Activated T-cell treated with anti-CD3 and anti-CD28 coated beads for 48 hours (primary cell): ENCODE measurements at regions not wholly inside any gene's neighbourhood (a gene's known extent, or its start where the extent isn't known, plus 50 kb on each side); places are given as distances from the start of the nearest gene placed in this dataset.

Experiments used
- DNase-seq: peaks from one replicate; pipeline ENCODE4 v3.0.0-alpha.2; 2020; ENCODE audit warnings: low read depth

DNA sequence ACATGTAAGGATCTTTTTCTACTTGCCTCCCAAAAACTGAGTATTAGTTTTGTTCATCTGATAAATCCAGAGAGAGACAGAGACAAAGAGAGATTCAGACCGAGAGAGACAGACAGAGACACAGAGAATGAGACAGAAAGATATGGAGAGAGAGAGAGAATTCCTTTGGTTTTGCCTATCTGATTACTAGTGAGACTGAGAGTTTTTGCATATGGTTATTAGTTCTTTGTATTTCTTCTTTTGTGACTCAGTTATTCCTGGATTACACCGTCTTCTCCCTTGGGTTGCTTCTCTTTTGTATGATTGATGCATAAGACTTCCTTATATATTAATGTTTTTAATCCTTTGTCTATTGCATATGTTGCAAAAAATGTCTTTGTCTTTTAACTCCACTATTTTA, 91.2 kb upstream of the SPATA31C2 start:
- DNase-seq: no peak

DNA sequence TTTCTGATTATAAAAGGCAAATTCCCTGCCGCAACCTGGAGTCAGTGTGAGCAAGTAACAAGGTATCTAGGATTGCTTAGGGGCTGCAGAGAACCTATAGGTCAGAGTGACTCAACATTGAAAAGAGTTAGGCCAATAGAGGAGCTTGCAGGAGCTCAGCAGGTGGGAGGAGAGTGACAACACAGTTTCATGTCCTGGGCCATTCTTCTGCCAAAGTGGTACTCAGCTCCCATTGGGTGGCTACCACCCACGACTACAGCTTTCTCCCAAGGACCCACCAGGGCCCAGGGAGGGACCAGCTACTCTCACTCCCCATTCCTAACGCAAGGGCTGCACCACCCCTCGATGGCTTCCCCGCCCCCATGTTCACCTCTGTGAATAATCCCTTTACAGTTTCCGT, 86.7 kb upstream of the SPATA31C2 start:
- DNase-seq: no peak

DNA sequence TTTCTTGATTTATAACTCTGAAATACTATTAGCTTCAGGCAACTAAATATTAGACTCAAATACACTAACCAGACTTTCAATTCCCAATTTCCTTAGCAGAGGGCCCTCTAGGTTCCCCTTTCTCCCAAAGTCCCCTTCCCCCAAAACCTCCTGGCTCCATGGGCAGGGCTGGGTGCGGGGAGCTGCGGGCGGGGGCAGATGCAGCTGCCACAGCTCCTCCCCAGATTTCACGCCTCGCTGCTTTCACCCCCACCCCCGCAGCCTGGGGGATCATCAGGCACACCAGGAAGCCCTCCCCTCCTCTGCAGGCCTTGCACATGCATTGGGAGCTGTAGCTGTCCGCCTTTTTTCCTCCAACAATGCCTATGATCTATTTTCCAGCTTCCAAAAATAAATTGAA, 82.8 kb upstream of the SPATA31C2 start:
- no peak for DNase-seq

DNA sequence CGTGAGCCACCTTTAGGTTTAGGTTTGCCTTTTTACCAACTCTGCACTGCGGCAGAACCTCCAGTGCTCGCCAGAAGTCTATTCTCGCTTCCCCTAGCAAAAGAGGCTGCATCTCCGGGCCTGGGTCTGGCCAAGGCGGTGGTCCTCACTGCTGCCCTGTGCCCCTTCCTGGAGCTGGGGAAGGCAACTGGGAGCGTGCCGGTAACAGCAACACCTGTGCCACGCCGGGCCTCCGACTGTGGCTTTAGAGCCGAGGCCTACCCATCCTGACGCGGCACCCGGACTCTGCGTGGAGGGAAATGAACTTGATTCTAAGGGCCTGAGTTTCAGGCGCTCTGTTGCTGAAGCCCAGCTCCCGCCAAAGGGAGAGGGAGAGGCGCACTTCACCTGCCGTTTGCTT, 82.4 kb upstream of the SPATA31C2 start:
- DNase-seq: no peak

DNA sequence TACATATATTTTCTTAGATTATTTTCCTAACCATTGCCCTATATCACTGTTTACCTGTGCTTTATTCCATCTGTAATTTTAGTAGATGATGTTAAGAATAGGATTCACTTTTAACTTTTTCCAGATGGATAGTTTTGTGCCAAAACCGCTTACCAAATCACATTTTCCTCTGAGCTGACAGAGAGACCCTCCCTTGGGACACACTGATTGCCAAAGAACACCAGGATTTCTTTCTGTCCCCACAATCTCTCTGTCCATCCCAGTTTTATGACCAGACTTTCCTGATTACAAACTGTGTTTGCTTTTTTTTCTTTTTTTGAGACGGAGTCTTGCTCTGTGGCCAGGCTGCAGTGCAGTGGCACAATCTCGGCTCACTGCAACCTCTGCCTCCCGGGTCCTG, 81.3 kb upstream of the SPATA31C2 start:
- no peak for DNase-seq

DNA sequence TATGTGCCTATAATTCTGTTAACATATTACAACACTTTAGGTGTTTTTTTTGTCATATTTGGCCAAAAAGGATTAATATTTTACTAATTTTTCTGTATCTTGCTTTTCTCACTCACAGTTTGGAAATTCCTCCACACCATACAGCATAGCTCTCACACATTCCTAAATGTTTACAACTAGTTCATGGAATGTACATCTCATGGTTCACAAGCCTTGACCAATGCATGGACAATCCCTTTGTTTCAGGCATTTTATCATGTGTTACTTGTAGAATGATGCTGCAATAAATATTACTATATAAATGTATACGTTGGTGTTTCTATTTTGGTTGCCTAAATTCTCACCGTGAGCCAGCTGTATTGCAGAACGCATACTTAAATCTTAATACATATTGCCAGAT, 80.5 kb upstream of the SPATA31C2 start:
- no peak for DNase-seq

DNA sequence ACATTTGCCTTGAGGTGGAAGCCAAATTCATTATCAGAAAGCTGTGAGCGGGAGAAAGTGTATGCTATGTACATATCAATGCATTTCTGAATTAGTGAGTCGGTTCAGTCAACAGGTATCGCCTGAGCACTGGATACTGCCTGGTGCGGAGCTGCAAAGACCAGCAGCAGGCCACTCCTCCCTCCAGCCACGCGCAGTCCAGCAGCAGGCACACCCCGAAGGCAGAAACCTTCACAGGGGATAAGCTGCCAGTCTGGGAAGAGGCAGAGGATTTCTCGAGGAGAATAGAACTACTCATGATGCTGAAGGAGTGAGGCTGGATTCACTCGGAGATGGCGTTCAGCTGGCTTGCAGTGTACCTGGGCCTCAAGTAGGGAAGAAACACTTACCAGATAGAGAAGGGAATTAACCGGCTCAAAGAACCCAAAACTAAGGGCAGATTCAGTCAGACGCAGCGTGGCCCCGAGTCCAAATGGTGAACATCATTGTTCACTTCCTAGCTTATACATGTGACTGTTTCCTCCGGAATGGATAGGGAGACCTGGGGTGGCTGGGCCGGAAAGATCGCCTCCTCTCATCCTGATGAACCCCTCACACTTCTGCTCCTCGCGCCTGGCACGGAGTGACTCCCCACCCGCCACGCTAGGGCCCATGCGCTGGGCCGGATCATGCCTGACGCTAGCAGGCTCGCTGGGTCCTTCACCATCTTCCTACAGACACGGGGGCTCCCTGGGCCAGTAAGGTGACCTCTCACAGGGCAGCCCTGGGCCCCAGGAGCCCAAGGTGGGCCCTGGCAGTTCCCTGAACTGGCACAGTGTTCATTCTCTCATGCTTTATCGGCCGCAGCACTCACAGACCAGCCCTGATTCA, 78.1 kb upstream of the SPATA31C2 start:
- no peak for DNase-seq

DNA sequence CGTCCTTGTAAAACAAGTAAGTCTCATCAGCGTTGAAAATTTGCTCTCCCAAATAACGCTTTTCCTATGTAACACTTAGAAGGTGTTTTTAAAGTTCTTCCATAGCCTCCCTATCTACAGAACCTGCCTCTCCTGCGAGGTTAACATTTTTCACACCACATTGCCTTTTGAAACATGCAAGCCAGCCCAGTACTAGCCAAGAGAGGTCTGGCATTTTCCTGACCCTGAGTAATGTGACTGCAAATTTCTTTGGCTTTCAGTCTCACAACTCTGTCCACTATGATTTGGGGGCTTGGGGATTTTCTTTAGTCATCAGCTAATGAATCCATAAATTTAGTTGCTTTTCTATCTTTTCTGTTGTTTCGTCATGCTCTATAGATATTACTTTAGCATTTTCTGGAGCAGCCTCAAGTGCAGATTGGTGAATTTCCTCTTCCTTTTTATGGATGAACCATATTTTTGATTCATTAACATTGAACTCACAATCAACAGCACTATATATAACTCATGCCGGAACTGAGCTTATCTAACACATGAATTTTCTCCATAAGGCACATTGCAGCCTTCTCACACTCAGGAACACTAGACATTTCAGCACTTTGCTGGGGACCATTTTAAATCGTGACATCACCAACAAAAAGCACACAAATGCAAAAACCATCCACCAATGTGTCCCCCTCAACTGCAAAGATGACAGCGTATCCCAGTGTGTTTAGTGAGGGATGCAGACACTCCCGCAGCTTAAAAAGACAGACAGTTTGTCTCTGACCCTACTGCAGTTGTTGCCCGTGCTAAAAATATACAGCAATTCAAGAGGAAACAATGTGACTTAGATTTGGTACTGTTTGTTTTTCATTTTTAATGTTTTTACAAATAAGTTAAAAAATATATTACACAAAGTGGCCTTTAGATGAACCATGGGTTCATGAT, 77.2 kb upstream of the SPATA31C2 start:
- DNase-seq: no peak

DNA sequence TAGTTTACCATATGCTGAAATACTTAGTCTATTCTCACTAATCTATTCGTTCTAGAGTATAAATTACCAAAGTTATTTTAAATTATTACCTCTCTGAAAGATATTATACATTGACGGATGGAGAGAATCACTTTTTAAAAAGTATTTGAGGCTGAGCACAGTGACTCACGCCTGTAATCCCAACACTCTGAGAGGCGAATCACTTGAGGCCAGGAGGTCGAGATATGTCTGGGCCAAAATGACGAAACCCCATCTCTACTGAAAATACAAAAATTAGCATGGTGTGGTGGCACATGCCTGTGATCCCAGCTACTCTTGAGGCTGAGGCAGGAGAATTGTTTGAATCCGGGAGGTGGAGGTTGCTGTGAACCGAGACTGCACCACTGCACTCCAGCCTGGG, 64.0 kb upstream of the SPATA31C2 start:
- no peak for DNase-seq

DNA sequence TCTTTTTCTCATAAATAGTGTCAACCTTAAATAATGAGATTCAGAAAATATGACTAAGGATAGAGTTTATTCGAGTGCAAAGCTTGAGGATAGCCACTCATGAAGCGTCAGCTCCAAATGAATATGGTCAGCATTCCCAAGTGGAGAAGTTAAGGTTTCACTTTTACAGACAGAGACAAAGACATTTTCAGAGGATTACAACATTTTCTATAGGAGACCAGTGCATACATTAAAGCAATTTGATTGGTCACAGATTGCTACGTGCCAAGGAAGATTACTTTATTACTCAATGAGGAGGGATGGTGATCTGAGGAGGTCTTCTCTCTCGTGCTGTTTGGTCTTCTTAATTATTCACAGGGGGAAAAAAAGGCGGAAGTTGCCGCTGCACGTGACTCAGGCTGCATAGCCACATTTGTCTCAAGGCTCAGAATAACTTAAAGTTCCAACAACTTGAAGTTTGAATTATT, 60.1 kb upstream of the SPATA31C2 start:
- no peak for DNase-seq

DNA sequence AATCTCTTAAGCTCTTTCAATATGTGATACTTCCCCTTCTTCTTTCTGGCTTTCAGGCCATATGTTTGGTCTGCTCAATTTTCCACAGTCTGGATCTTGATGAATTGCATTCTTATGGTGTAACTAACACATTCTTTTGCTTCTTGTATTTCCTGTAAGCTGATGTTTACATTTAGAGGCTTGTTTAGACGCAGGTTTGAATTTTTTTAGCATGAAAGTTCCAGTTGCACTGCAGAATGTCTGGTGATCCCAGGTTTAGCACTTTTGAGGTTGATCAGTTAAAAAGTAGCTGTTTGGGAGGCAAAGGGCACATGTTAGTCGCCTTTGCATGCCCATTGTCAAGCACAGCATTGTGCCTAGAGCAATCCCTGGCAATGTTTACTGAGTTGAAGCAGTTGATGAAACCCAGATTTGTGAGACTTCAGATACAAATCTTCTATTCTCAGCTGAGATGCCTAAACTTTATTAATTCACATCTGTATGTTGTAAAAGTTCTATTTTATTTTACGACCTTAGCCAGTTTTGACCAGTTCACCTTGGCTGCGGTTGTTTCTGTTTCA, 59.6 kb upstream of the SPATA31C2 start:
- no peak for DNase-seq

DNA sequence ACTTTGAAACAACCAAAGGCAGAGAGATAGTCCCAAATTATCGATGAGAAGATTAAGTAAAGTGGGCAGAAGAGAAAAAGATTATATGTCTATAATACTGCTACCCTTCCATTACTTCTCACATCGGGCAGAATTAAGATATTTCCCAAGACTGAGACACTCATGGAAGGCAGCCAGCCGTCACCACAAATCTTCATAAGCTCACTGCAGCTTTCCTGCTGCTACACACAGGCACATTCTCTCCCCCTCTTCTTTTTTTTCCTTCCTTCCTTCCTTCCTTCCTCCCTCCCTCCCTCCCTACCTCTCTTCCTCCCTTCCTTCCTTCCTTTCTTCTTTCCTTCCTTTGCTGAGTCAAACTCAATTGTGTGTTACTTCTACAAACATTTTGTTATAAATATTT, 58.7 kb upstream of the SPATA31C2 start:
- DNase-seq: no peak

DNA sequence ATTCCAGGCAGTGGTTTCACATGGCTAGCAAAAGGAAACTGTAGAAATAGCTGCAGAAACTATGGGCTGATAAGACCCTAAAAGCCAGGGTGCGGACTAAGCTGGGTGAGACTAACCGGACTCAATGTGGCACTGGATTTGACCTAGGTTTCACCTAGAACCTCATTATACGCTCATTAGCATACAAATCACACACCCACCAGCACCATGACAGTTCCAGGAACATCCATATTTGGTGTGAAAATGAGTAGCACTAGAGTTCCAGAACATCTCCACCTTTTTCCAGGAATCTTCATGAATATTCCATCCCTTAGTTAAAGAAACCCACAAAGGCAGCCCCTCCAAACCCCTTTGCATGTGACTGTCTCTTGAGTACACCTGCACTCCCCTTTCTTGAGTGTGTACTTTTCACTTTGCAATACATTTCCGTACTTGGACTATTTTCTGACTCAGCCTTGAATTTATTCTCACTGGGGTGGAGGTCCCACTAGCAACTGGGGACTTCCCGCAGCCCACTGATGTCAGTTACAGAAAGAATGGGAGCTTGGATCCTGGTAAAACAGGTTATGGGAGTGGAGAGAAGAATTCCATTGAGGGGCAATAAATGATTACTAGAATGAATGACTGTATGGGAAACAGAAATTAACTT, 58.0 kb upstream of the SPATA31C2 start:
- no peak for DNase-seq

DNA sequence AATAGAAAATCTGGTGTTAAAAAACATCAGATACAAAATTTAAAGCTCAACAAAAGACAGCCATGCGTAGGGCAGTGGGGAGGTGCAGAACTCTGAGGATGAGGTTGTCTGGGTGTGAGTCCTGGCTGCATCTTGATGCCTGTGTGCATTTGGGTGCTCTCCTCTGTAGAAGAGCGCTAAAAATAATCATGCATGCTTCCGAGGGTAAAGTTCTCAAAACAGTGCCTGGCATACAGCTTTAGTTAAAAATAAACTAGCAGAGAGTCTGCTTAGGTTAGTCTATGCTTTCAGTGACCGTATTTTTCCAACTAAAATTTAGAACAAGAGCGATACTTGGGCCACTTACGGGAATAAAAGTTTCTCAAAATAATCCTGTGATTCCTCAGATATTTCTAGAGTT, 55.5 kb upstream of the SPATA31C2 start:
- DNase-seq: no peak

DNA sequence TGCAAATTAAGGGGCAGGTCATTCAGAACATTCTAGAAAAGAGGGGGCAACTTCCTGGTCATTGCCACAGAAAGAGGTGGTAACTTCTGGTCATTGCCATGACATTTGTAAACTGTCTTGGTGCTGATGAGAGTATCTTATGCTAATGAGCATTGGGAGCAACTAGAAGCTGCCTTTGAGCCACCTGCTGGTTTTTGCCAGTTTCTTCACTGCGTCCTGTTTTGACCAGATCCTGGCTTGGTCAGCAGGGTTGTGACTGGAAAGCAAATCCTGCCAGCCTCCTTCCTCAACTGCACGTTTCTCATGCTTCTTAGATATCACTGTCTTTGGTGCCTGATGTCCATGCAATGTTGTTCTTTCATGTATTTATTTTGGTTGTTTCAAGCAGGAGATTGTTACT, 53.2 kb upstream of the SPATA31C2 start:
- no peak for DNase-seq

DNA sequence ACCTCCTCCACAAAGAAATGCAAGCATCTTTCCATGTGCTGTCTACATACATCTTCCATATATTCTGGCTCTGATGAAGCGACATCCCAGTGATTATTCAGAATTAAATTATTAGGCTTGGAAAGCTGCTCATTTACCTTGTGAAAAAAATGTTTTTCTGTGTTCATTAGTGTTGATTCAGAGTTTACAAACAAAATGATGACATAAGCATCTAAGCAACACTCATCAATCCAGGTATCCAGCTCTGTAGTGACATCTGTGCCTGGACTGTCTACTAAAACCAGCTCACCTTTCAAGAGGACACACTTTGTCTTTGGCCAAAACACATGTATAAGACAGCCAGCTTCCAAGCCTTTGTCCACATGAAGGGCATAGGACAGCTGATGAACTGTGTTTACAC, 51.1 kb upstream of the SPATA31C2 start:
- no peak for DNase-seq
